GM21528 (cell line): ENCODE measurements at regions not wholly inside any gene's neighbourhood (a gene's known extent, or its start where the extent isn't known, plus 50 kb on each side); places are given as distances from the start of the nearest gene placed in this dataset.

Experiments
- ATAC-seq: cut with Tn5 transposase; IDR thresholded peaks from one replicate; pipeline ENCODE4 v1.9.1; 2021; ENCODE audit warnings: mild to moderate bottlenecking, moderate library complexity; ENCODE audit not compliant: unreplicated experiment, low FRiP score

DNA sequence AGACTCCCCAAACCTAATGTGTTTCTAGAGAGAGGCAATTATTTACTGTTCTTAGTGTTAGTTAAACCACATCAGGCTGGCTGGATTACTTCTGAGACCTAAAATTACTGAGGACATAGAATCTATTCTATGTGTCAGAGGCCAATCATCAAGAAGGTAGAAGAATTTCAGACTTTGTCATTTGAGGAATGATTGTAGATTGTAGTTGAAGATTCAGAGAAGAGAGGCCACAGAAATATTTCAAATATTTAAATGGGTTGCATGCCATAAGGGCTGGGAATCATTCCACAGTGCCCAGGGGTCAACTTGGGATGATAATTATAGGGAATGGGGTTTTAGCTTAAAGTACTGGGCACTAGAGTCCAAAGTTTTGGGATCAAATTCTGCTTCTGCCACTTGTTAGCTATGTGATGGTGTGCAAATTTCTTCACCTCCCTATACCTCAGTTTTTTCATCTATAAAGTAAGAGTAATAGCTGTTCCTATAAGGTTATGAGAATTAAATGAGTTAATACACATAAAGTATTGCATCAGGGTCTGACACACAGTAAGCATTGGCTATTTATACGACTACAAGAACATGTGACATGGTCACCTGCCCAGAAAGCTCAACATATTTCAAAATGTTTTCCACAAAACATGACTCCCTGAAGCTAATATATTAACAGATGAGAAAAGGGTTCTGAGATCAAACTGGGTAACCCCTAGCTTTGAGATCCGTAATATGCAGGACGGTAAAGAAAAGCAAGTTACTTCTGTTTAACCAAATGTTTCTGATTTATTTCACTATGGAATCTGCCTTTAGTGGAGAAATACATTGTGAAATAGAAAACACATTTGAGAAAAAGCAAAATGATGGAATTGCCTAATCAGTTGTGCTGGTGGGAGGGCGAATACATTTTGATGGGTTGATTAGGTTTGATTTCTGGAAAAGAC lies 69.7 kb upstream of the SPAG17 start:
- ATAC-seq, result no peak

DNA sequence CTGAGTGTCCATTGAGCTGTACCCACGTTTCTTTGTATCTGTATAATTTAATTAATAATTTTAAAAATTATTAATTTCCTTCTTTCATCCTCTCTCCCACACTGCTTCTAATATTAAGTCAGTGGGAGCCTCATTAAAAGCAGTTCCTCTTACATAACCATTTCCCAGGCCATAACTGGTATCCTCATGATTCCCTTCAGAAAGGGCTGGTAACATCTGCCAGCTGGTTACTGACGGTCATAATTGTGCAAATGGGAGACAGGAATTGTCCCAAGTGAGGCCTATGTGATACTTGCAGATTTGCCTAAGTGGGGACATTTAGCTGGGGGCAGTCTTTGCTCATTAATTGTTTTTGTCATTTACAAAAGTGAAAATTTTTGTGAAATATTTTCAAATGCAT lies 69.0 kb upstream of the SPAG17 start:
- ATAC-seq, result no peak

DNA sequence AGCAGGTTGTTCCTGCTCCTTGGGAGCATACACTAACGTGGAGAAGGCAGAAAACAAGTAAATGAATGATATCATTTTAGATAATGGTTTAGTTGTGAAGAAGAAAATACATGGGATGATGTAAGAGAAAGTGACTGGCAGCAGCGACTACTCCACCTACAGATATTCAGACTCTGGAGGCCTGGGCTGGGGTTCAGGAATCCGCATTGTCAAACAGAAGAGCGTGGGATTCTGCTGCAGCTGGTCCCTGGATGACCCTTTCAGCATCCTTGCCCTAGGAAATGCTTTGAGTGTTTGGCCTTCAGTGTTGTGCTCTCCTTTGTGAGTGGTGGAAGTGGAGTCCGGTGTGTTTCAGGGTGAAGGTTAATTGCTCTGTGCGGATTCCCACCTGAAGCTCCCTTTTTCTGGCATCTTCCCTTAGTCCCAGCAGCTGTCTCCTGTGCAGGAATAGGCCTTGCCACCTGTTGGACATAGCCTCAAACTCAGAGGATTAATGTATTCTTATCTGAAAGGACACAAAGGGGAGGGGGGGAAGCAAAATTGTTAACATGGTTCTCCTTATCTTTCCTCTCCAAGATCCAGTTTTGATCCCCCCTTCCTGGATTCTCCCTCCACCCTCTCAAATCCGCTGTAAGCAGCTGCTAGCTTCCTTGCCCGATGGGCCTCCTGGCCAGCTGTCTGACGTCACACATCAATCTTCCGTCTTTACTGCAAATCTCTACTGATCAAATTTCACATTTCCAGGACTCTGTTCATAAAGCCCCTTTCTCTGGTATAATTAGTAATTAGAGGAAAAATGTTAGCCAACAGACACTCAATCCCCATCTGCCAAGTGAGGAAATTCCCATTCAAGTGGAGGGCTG lies 68.3 kb upstream of the SPAG17 start:
- no peak for ATAC-seq

- no peak for ATAC-seq
Observed at GRCh38 chr1:118252624-118253023, 67.6 kb upstream of the SPAG17 start.

- no peak for ATAC-seq
Observed at GRCh38 chr1:118250232-118250631, 65.2 kb upstream of the SPAG17 start.

DNA sequence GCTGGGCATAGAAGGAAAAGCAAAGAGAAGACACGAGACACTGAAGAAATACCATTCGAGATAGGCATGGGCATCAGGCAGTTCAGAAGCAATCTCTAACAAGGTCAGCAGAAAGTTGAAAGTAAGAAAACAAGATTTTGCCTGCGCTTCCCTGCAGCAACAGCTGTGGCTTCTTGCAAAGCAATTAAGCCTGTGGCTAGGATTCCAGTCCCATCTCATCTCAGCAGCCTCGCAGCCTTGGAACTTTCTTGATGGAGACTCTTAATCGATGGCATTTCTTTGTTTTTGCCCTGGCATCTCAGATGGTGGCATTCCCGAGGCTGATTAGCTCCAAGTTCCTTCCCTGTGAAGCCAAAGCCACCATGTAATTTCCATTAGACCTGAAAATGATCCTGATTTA lies 64.6 kb upstream of the SPAG17 start:
- ATAC-seq, result no peak

DNA sequence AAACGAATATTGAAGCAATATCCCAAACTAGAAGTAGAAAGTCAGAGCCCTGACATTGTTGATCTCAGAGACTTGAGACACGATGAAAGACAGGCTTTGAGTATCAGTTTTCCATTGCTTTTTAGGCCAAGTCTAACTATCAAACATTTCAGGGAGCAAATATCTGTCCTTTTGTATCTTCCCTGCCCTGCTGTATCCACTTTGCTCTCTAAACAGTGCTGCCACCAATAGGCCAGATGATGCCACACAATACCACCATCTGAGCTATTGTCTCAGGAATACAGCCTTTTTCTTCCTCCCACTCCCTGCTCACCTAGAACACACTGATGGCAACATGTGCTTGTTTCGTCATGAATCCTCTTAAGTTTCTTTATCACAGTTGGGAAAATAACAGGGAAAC lies 62.6 kb upstream of the SPAG17 start:
- ATAC-seq, result no peak

GRCh38 chr1:118246646-118247045 lies 61.6 kb upstream of the SPAG17 start:
- ATAC-seq, result no peak

GRCh38 chr1:118244194-118244593 lies 59.2 kb upstream of the SPAG17 start:
- no peak for ATAC-seq

DNA sequence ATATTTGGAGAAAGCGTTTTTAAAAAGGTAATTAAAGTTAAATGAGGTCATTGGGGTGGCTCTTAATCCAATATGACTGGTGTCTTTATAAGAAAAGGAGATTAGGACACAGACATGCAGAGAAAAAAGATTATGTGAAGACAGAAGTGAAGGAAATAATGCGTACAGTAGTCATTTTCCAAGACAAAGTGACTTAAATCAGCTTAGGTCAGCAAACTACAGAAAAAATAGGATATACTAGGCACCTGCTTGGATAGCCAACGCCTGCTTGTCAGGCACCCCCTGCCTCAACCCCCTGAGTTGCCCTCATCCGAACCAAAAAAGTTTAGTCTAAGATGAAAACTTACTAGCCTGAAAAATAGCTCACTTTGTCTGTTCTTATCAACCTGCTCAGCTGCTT lies 58.2 kb upstream of the SPAG17 start:
- ATAC-seq, result no peak
